ENCODE measurements at regions not wholly inside any gene's neighbourhood (a gene's known extent, or its start where the extent isn't known, plus 50 kb on each side); places are given as distances from the start of the nearest gene placed in this dataset.

DNA sequence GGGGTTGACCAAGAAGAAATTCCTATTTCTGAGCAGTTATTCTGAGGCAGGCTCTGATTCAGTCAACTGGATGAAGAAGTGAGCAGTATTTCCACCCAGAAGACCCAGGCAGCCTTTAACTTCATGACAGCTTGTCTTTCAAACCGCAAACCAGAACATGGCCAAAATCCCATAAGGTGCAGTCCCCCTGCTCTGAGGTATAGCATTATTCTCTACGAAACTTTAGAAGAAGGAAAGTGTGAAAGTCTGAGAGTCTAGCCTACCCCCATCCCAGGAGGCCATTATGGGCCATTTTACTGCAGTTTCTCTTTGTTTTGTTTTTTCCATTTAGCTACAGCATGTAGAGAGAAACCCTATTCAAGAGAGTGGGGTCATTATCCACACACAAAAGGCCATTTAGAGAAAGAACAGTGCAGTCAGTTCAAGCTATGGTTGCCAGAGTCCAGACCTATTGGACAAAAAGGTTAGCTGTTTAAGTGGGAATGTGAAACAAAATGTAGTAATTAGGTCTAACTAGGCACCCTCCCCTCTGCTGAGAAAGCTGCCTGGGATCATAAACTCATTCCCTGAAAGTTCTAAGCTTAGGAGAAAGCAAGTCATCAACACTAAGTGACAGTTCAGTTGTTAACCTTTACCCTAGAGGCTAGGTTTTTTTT lies 52.1 kb upstream of the RASGEF1B start:
- intact Hi-C loops (cut with micrococcal nuclease), result no loop called here
- no peak overlapping the region for H3K27ac Mint-ChIP-seq (ENCODE audit: low read depth, unreplicated experiment)
- H3K4me3 Mint-ChIP-seq (ENCODE audit: unreplicated experiment), result no peak overlapping the region
- no peaks in the 10 kb centered on the region for H3K36me3 Mint-ChIP-seq (ENCODE audit: insufficient read depth, unreplicated experiment)
- BruUV-seq (replicated peaks), result no TSS peak
- ChIA-PET POLR2A (no interaction called here), CTCF (interaction anchor here (0.5 to 0.6 kb wide), 3 partner anchors 53 to 150 kb away, joined by 3 to 4 read pairs (median 3); no protein-coding TSS in a partner anchor)
- H3K9me3 Mint-ChIP-seq (ENCODE audit: unreplicated experiment), result no peaks in the 10 kb centered on the region
- no peak for DNase-seq (ENCODE audit: unreplicated experiment)
- H3K27me3 Mint-ChIP-seq (ENCODE audit: insufficient read depth, unreplicated experiment), result no peaks in the 10 kb centered on the region
- no peaks in the 10 kb centered on the region for H3K4me1 Mint-ChIP-seq (ENCODE audit: insufficient read depth, unreplicated experiment)
- TF ChIP-seq, protein P1, sequence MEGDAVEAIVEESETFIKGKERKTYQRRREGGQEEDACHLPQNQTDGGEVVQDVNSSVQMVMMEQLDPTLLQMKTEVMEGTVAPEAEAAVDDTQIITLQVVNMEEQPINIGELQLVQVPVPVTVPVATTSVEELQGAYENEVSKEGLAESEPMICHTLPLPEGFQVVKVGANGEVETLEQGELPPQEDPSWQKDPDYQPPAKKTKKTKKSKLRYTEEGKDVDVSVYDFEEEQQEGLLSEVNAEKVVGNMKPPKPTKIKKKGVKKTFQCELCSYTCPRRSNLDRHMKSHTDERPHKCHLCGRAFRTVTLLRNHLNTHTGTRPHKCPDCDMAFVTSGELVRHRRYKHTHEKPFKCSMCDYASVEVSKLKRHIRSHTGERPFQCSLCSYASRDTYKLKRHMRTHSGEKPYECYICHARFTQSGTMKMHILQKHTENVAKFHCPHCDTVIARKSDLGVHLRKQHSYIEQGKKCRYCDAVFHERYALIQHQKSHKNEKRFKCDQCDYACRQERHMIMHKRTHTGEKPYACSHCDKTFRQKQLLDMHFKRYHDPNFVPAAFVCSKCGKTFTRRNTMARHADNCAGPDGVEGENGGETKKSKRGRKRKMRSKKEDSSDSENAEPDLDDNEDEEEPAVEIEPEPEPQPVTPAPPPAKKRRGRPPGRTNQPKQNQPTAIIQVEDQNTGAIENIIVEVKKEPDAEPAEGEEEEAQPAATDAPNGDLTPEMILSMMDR (IDR thresholded peaks at IDR 0.05; ENCODE audit: unreplicated experiment), result no peak

DNA sequence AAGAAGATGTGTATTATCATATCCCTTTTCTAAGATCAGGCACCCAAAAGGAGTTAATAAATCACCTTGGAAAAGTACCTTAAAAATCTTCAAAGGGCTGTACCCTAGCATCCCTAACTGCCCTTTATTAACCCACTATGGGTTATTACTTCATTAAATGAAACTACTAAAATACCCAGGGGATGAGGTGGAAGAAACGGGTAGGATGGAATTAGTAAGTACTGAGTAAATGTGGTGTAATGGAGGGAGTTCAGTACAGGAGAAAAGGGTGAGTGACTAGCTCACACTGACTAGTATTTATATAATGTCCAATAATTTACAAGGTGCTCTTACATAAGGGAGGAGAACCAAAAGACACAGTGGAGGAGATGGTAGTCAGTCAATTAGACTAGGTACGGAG lies 51.0 kb upstream of the RASGEF1B start:
- Mint-ChIP-seq H3K9me3 (ENCODE audit: unreplicated experiment) (no peaks in the 10 kb centered on the region), H3K36me3 (ENCODE audit: insufficient read depth, unreplicated experiment) (no peaks in the 10 kb centered on the region), H3K27ac (ENCODE audit: low read depth, unreplicated experiment) (no peak overlapping the region), H3K27me3 (ENCODE audit: insufficient read depth, unreplicated experiment) (no peaks in the 10 kb centered on the region), H3K4me3 (ENCODE audit: unreplicated experiment) (no peak overlapping the region), H3K4me1 (ENCODE audit: insufficient read depth, unreplicated experiment) (no peaks in the 10 kb centered on the region)
- ChIA-PET CTCF (interaction anchor here (0.6 kb wide), 1 partner anchor 120 kb away, joined by 3 read pairs; no protein-coding TSS in a partner anchor), POLR2A (interaction anchor here (1.0 kb wide), 1 partner anchor 15 kb away, joined by 3 read pairs; no protein-coding TSS in a partner anchor)
- no TSS peak for BruUV-seq (replicated peaks)
- no peak for DNase-seq (ENCODE audit: unreplicated experiment)
- intact Hi-C loops (cut with micrococcal nuclease), result no loop called here
- TF ChIP-seq, protein P1 (IDR thresholded peaks at IDR 0.05; ENCODE audit: unreplicated experiment), result no peak

DNA sequence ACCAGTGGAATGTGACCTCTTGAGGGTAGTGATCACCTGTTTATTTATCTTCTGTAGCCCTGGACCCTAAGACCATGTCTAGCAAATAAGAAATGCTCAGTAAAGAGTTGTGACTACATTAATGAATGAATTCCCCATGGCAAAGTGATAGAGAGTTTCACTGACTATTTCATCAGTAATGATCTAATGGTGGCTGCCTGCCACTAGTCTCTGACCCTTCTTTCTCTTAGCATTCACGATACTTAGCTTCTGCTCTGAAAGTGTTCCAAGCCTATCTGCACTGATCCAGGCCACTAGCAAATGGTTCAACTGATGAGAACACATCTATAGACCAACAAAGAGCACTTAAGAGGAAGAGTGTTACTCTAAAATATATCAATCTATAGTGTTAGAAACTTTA lies 50.0 kb upstream of the RASGEF1B start:
- Mint-ChIP-seq H3K4me3 (ENCODE audit: unreplicated experiment) (no peak overlapping the region), H3K27me3 (ENCODE audit: insufficient read depth, unreplicated experiment) (no peaks in the 10 kb centered on the region), H3K4me1 (ENCODE audit: insufficient read depth, unreplicated experiment) (no peaks in the 10 kb centered on the region), H3K9me3 (ENCODE audit: unreplicated experiment) (no peaks in the 10 kb centered on the region), H3K36me3 (ENCODE audit: insufficient read depth, unreplicated experiment) (no peaks in the 10 kb centered on the region), H3K27ac (ENCODE audit: low read depth, unreplicated experiment) (no peak overlapping the region)
- no TSS peak for BruUV-seq (replicated peaks)
- CTCF ChIA-PET, result no interaction called here
- POLR2A ChIA-PET, result interaction anchor here (1.0 kb wide), 1 partner anchor 14 kb away, joined by 3 read pairs; no protein-coding TSS in a partner anchor
- intact Hi-C loops (cut with micrococcal nuclease), result no loop called here
- no peak for DNase-seq (ENCODE audit: unreplicated experiment)
- TF ChIP-seq, protein P1 (IDR thresholded peaks at IDR 0.05; ENCODE audit: unreplicated experiment), result no peak
